Nucleus accumbens (tissue), 56 donors: ENCODE measurements at regions not wholly inside any gene's neighbourhood (a gene's known extent, or its start where the extent isn't known, plus 50 kb on each side); places are given as distances from the start of the nearest gene placed in this dataset.
"Not testable (repeated sequence)": the region's sequence is repeated elsewhere in the genome, so short reads cannot be mapped to it uniquely, and the experiment has no call there.

Experiments used
- DNase-seq, 56 donors: peaks; one replicate each; lab custom pipeline; 2025; lab: John Stamatoyannopoulos, UW

- DNase-seq, result no peak
Measured at GRCh38 chr7:131689662-131690234, 133.3 kb upstream of the PODXL start.

- DNase-seq, result peak in 45 of 56 donors; percentile 2 to 83 (median 39)
Measured at GRCh38 chr7:131688738-131689661, 132.6 kb upstream of the PODXL start.

- DNase-seq, result no peak
Measured at GRCh38 chr7:131687296-131687695, 130.9 kb upstream of the PODXL start.

GRCh38 chr7:131686833-131687232 is 130.4 kb upstream of the PODXL start:
- no peak for DNase-seq

- DNase-seq, result no peak
Measured at GRCh38 chr7:131683536-131684125, 127.2 kb upstream of the PODXL start.

GRCh38 chr7:131681961-131682360 is 125.5 kb upstream of the PODXL start:
- no peak for DNase-seq

GRCh38 chr7:131679071-131679470 is 122.6 kb upstream of the PODXL start:
- DNase-seq, result not testable (repeated sequence)

GRCh38 chr7:131676850-131677249 is 120.4 kb upstream of the PODXL start:
- not testable (repeated sequence) for DNase-seq

- no peak for DNase-seq
Measured at GRCh38 chr7:131674131-131674530, 117.7 kb upstream of the PODXL start.

GRCh38 chr7:131673576-131673975 is 117.1 kb upstream of the PODXL start:
- DNase-seq, result no peak

GRCh38 chr7:131670406-131670805 is 114.0 kb upstream of the PODXL start:
- DNase-seq, result no peak

GRCh38 chr7:131667699-131668098 is 111.3 kb upstream of the PODXL start:
- no peak for DNase-seq

- DNase-seq, result no peak
Measured at GRCh38 chr7:131665021-131665420, 108.6 kb upstream of the PODXL start.

- no peak for DNase-seq
Measured at GRCh38 chr7:131664570-131664969, 108.1 kb upstream of the PODXL start.

- DNase-seq, result not testable (repeated sequence)
Measured at GRCh38 chr7:131662301-131662873, 106.0 kb upstream of the PODXL start.

- DNase-seq, result no peak
Measured at GRCh38 chr7:131657881-131658280, 101.5 kb upstream of the PODXL start.

GRCh38 chr7:131656980-131657723 is 100.7 kb upstream of the PODXL start:
- DNase-seq, result no peak

- DNase-seq, result no peak
Measured at GRCh38 chr7:131655866-131656265, 99.4 kb upstream of the PODXL start.

GRCh38 chr7:131655447-131655846 is 99.0 kb upstream of the PODXL start:
- no peak for DNase-seq

GRCh38 chr7:131654668-131655326 is 98.4 kb upstream of the PODXL start:
- DNase-seq, result peak in 52 of 56 donors; percentile 13 to 89 (median 56)
